Heart right ventricle (tissue), 16 donors: ENCODE measurements at regions not wholly inside any gene's neighbourhood (a gene's known extent, or its start where the extent isn't known, plus 50 kb on each side); places are given as distances from the start of the nearest gene placed in this dataset.

ENCODE experiments used
- ATAC-seq, 8 donors: fragments of 200-7000 bp; cut with Tn5 transposase; one replicate each; pipeline ENCODE4 v1.9.1; 2020; ENCODE audit warnings: mild to moderate bottlenecking in 8 of 8, moderate library complexity in 8 of 8, moderate number of reproducible peaks in 1 of 8
- DNase-seq, 2 donors: peaks; one replicate each; pipeline ENCODE4 v3.0.0-alpha.2; 2020
- H3K27ac ChIP-seq, 10 donors: fragments of 200-600 bp; sonication (generic) in 2 of 10; one replicate each; pipeline versions ENCODE4 v1.5.0 to v1.8.0; 2020 to 2022; ENCODE audit warnings: mild to moderate bottlenecking in 3 of 10
- H3K27me3 ChIP-seq, 7 donors: fragments of 200-600 bp; one replicate each; pipeline ENCODE4 v1.8.0; 2021 to 2022; ENCODE audit warnings: mild to moderate bottlenecking in 2 of 7
- H3K36me3 ChIP-seq, 9 donors: fragments of 200-600 bp; sonication (generic) in 1 of 9; one replicate each; pipeline versions ENCODE4 v1.5.0 to v1.8.0; 2020 to 2022; ENCODE audit warnings: mild to moderate bottlenecking in 2 of 9
- H3K4me1 ChIP-seq, 9 donors: fragments of 200-600 bp; sonication (generic) in 1 of 9; one replicate each; pipeline versions ENCODE4 v1.5.0 to v1.8.0; 2020 to 2022; ENCODE audit warnings: mild to moderate bottlenecking in 4 of 9
- H3K4me3 ChIP-seq, 10 donors: fragments of 200-600 bp; sonication (generic) in 2 of 10; one replicate each; pipeline versions ENCODE4 v1.5.0 to v1.8.0; 2020 to 2022; ENCODE audit warnings: mild to moderate bottlenecking in 7 of 10, moderate library complexity in 2 of 10
- H3K9me3 ChIP-seq, 11 donors: fragments of 200-600 bp in 10 of 11; sonication (generic) in 2 of 11; one replicate each; pipeline versions ENCODE4 v1.5.0 to v1.8.0; 2013 to 2022; ENCODE audit warnings: mild to moderate bottlenecking in 2 of 11, control low read depth in 1 of 11, moderate library complexity in 1 of 11
- CTCF ChIP-seq, 9 donors: fragments of 200-600 bp; sonication (generic) in 2 of 9; IDR thresholded peaks; one replicate each; pipeline versions ENCODE4 v1.5.0 to v1.8.0; 2021 to 2022; ENCODE audit warnings: antibody characterized with exemption in 9 of 9, mild to moderate bottlenecking in 5 of 9, moderate library complexity in 1 of 9
- WGBS, 2 donors: extraction: QIAGEN DNeasy Blood & Tissue Kit; methylation state at CpG; one replicate each; pipeline ENCODE4 v1.1.7; 2013; ENCODE audit warnings: inconsistent platforms in 1 of 2; 5-methylcytosine and 5-hydroxymethylcytosine counted together
- intact Hi-C, 10 donors: fragments of 100-400 bp; cut with DNase I; formaldehyde crosslinking; loops; one replicate each; pipeline versions ENCODE4 v1.11.1 to v1.14.2; 2022
- donor health status: Arrhythmogenic right ventricular cardiomyopathy.
- donor health status: ischemic (EF 13 %, LVEDD 7.1; RV severe dilation, severe dysfunction).
- donor health status: healthy with polysubstance abuse.
- donor health status: DM: no; HTN: yes; CAD: no.
- donor health status: DM: no; HTN: no; CAD: no.
- donor health status: ischemic (EF 25% LVEDD 6.9; RV normal size, moderate dysfunction).
- donor health status: ischemic (EF 25% LVEDD 5.7; RV mildly dilated, moderate dysfunction).
- donor health status: healthy.
- donor health status: DM: yes; HTN: yes; CAD: no.
- donor health status: Ischemic cardiomyopathy.
- donor health status: ischemic (EF 35%, LVEDD 5.7; RV mildly dilated, moderate dysfunction).
- donor health status: nonischemic (EF 11% LVEDD 7.7; RV severe dilation, severe dysfunction).
- donor health status: DM: yes; HTN: yes; CAD: no.
- donor health status: PGD.
- donor health status: ischemic (EF 29% LVEDD 5.4; RV normal size, mild dysfunction).
- donor health status: nonischemic (EF 23%, LVEDD 6.1; RV moderate dilation, normal function).

GRCh38 chr4:90027565-90027964 lies 99.6 kb upstream of the CCSER1 start:
- ATAC-seq (no peak), DNase-seq (no peak)
- WGBS, 2 donors, result 35 to 57% methylated on average over 2 of the region's 2 CpGs
- TF ChIP-seq CTCF (IDR thresholded peaks at IDR 0.05), result no peak
- intact Hi-C loops, result loop anchor here in 2 of 10 donors (10.0 kb wide), 2 partner anchors 257 to 267 kb away; no protein-coding TSS in a partner anchor
- no peaks in the 10 kb centered on the region for H3K36me3 ChIP-seq
- H3K27me3 ChIP-seq, result no peaks in the 10 kb centered on the region
- H3K4me3 ChIP-seq, result no peak overlapping the region
- no peak overlapping the region for H3K27ac ChIP-seq
- H3K9me3 ChIP-seq, result no peaks in the 10 kb centered on the region
- no peaks in the 10 kb centered on the region for H3K4me1 ChIP-seq

- intact Hi-C loops, result loop anchor here in 2 of 10 donors (10.0 kb wide), 2 partner anchors 256 to 266 kb away; no protein-coding TSS in a partner anchor
- 97 to 99% methylated on average over 2 of the region's 2 CpGs for WGBS, 2 donors
- Histone ChIP-seq H3K27ac (no peak overlapping the region), H3K4me1 (no peaks in the 10 kb centered on the region), H3K4me3 (no peak overlapping the region), H3K9me3 (no peaks in the 10 kb centered on the region), H3K36me3 (no peaks in the 10 kb centered on the region), H3K27me3 (no peaks in the 10 kb centered on the region)
- no peak for TF ChIP-seq CTCF (IDR thresholded peaks at IDR 0.05)
- DNase-seq (no peak), ATAC-seq (no peak)
Measured at GRCh38 chr4:90028460-90028859, 98.7 kb upstream of the CCSER1 start.

GRCh38 chr4:90030202-90030601 lies 97.0 kb upstream of the CCSER1 start:
- TF ChIP-seq CTCF (IDR thresholded peaks at IDR 0.05), result no peak
- 52 to 56% methylated on average over 3 of the region's 3 CpGs for WGBS, 2 donors
- Histone ChIP-seq H3K9me3 (peaks cover 0 to 12% (median 0%) of the 10 kb centered on the region in 11 donors), H3K36me3 (no peaks in the 10 kb centered on the region), H3K4me3 (no peak overlapping the region), H3K27me3 (no peaks in the 10 kb centered on the region), H3K27ac (no peak overlapping the region), H3K4me1 (no peaks in the 10 kb centered on the region)
- intact Hi-C loops, result no loop called here
- DNase-seq, result no peak
- no peak for ATAC-seq

- intact Hi-C loops, result no loop called here
Measured at GRCh38 chr4:90030953-90031352, 96.2 kb upstream of the CCSER1 start.

More at GRCh38 chr4:90030953-90031352, 96.2 kb upstream of the CCSER1 start:
- TF ChIP-seq CTCF (IDR thresholded peaks at IDR 0.05), result peak in 3 of 9 donors; percentile 8 to 16 (median 10)
- Histone ChIP-seq H3K4me3 (no peak overlapping the region), H3K27ac (no peak overlapping the region), H3K36me3 (no peaks in the 10 kb centered on the region), H3K27me3 (no peaks in the 10 kb centered on the region), H3K9me3 (peaks cover 0 to 15% (median 0%) of the 10 kb centered on the region in 11 donors), H3K4me1 (no peaks in the 10 kb centered on the region)
- DNase-seq (no peak), ATAC-seq (no peak)
- WGBS, 2 donors, result 25 to 26% methylated on average over 3 of the region's 3 CpGs
